HFFc6 (cell line): ENCODE measurements at regions not wholly inside any gene's neighbourhood (a gene's known extent, or its start where the extent isn't known, plus 50 kb on each side); places are given as distances from the start of the nearest gene placed in this dataset.

Source experiments
- DNase-seq: peaks from one replicate; pipeline ENCODE4 v3.0.0-alpha.2; 2018
- H3K27ac Mint-ChIP-seq: 2 replicates; pipeline ENCODE4 v1.8.0; 2020; ENCODE audit warnings: mild to moderate bottlenecking, mixed read lengths
- H3K27me3 Mint-ChIP-seq: 2 replicates; pipeline ENCODE4 v1.8.0; 2021; ENCODE audit warnings: mild to moderate bottlenecking, moderate library complexity, mixed read lengths; ENCODE audit not compliant: insufficient read depth
- H3K36me3 Mint-ChIP-seq: 2 replicates; pipeline ENCODE4 v1.8.0; 2021; ENCODE audit warnings: low read depth, mixed read lengths
- H3K4me1 Mint-ChIP-seq: 2 replicates; pipeline ENCODE4 v1.8.0; 2020; ENCODE audit warnings: low read depth, mixed read lengths
- H3K4me3 Mint-ChIP-seq: 2 replicates; pipeline ENCODE4 v1.8.0; 2020; ENCODE audit warnings: mild to moderate bottlenecking, moderate library complexity, mixed read lengths
- H3K9me3 Mint-ChIP-seq: 2 replicates; pipeline ENCODE4 v1.8.0; 2020; ENCODE audit warnings: mild to moderate bottlenecking, mixed read lengths
- TF ChIP-seq, protein P1 (sequence below): fragments of 200-600 bp; sonication (generic); IDR thresholded peaks from 2 replicates; pipeline ENCODE4 v1.5.0; 2021; ENCODE audit warnings: antibody characterized with exemption, mild to moderate bottlenecking

GRCh38 chr6:163956571-163957407, 542.3 kb downstream of the QKI start:
- Mint-ChIP-seq H3K27me3 (peaks cover 3% of the 10 kb centered on the region; the same call in 1 of the 2 replicates), H3K4me3 (peak overlapping the region; percentile 64), H3K9me3 (peaks cover 4% of the 10 kb centered on the region; the same call in 1 of the 2 replicates), H3K27ac (no peak overlapping the region), H3K36me3 (no peaks in the 10 kb centered on the region), H3K4me1 (peaks cover 52% of the 10 kb centered on the region)
- TF ChIP-seq, protein P1, sequence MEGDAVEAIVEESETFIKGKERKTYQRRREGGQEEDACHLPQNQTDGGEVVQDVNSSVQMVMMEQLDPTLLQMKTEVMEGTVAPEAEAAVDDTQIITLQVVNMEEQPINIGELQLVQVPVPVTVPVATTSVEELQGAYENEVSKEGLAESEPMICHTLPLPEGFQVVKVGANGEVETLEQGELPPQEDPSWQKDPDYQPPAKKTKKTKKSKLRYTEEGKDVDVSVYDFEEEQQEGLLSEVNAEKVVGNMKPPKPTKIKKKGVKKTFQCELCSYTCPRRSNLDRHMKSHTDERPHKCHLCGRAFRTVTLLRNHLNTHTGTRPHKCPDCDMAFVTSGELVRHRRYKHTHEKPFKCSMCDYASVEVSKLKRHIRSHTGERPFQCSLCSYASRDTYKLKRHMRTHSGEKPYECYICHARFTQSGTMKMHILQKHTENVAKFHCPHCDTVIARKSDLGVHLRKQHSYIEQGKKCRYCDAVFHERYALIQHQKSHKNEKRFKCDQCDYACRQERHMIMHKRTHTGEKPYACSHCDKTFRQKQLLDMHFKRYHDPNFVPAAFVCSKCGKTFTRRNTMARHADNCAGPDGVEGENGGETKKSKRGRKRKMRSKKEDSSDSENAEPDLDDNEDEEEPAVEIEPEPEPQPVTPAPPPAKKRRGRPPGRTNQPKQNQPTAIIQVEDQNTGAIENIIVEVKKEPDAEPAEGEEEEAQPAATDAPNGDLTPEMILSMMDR, result peak; percentile 94
- peak; percentile 71 for DNase-seq

DNA sequence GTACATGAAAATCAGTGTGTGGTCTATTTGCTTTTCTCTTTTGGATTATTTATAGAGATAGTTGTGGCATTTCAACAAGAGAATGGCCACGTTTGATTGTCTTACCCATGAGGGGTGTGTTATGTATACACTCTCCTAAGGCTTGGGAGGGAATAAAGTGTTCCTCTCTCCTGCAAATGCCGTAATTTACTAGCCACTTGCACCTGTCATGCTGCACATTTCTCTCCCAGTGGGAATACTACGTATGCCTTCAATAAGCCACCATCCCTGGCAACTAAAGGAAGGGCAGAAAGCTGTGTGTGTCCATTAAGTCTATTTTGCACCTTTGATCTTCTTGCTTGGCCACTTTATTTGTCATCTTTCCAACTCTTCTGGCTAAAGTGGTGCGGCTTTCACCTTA, 541.2 kb downstream of the QKI start:
- no peaks in the 10 kb centered on the region for H3K36me3 Mint-ChIP-seq
- DNase-seq, result no peak
- no peak overlapping the region for H3K4me3 Mint-ChIP-seq
- H3K4me1 Mint-ChIP-seq, result peaks cover 52% of the 10 kb centered on the region
- TF ChIP-seq, protein P1, result no peak
- peaks cover 4% of the 10 kb centered on the region; the same call in 1 of the 2 replicates for H3K9me3 Mint-ChIP-seq
- H3K27me3 Mint-ChIP-seq, result peaks cover 3% of the 10 kb centered on the region; the same call in 1 of the 2 replicates
- H3K27ac Mint-ChIP-seq, result no peak overlapping the region

- peak overlapping the region; percentile 24; the same call in 1 of the 2 replicates for H3K4me3 Mint-ChIP-seq
These were observed 540.6 kb downstream of the QKI start for GRCh38 chr6:163955096-163955495.

GRCh38 chr6:163954088-163954775, 539.7 kb downstream of the QKI start:
- no peak for DNase-seq
- Mint-ChIP-seq H3K27me3 (peaks cover 3% of the 10 kb centered on the region; the same call in 1 of the 2 replicates), H3K4me1 (peaks cover 46% of the 10 kb centered on the region), H3K4me3 (no peak overlapping the region), H3K36me3 (no peaks in the 10 kb centered on the region), H3K9me3 (peaks cover 4% of the 10 kb centered on the region; the same call in 1 of the 2 replicates), H3K27ac (no peak overlapping the region)
- TF ChIP-seq, protein P1, result no peak

More at GRCh38 chr6:163955096-163955495, 540.6 kb downstream of the QKI start:
- H3K36me3 Mint-ChIP-seq, result no peaks in the 10 kb centered on the region
- TF ChIP-seq, protein P1, result no peak
- peaks cover 3% of the 10 kb centered on the region; the same call in 1 of the 2 replicates for H3K27me3 Mint-ChIP-seq
- H3K27ac Mint-ChIP-seq, result peak overlapping the region; percentile 57
- peaks cover 52% of the 10 kb centered on the region for H3K4me1 Mint-ChIP-seq
- peaks cover 4% of the 10 kb centered on the region; the same call in 1 of the 2 replicates for H3K9me3 Mint-ChIP-seq
- peak; percentile 88 for DNase-seq

DNA sequence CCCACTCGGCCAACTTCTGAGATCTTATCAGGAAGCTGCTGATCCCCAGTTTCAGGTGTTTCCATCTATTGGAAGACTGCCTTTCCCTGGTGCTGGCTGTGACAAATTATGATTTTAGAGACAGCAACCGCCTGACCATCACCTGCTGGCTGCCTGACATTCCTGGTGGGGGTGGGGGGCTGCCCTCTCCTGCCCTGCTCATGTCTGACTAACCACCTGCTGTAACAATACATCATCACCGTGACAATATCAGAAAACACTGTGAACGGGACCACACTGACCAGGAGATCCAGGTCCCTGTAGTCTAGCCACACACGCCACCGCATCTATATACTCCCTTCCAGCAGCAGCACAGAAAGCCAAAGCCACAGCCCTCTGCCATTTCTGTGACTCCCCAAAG, 537.5 kb downstream of the QKI start:
- TF ChIP-seq, protein P1, result no peak
- H3K27me3 Mint-ChIP-seq, result peaks cover 4% of the 10 kb centered on the region; the same call in 1 of the 2 replicates
- H3K36me3 Mint-ChIP-seq, result no peaks in the 10 kb centered on the region
- H3K4me1 Mint-ChIP-seq, result peaks cover 31% of the 10 kb centered on the region
- H3K4me3 Mint-ChIP-seq, result no peak overlapping the region
- H3K27ac Mint-ChIP-seq, result no peak overlapping the region
- DNase-seq, result no peak
- H3K9me3 Mint-ChIP-seq, result peaks cover 4% of the 10 kb centered on the region; the same call in 1 of the 2 replicates
